GM23338 (cell line): ENCODE measurements at regions not wholly inside any gene's neighbourhood (a gene's known extent, or its start where the extent isn't known, plus 50 kb on each side); places are given as distances from the start of the nearest gene placed in this dataset.

Experiments
- ATAC-seq: fragments of 200-7000 bp; cut with Tn5 transposase; 3 replicates; pipeline ENCODE4 v1.9.1; 2020
- DNase-seq: peaks from one replicate; pipeline ENCODE4 v3.0.0-alpha.2; 2015; ENCODE audit warnings: low spot score
- H2AFZ ChIP-seq: fragments of 200-600 bp; sonication (generic); 2 replicates; pipeline ENCODE4 v1.8.0; 2016; ENCODE audit warnings: antibody characterized with exemption, mild to moderate bottlenecking, moderate library complexity
- H3F3A ChIP-seq: fragments of 200-600 bp; sonication (generic); replicated peaks from 2 replicates; pipeline ENCODE4 v1.8.0; 2017; ENCODE audit warnings: antibody characterized with exemption, mixed run types, low read depth
- H3K27ac ChIP-seq: fragments of 200-600 bp; sonication (generic); 2 replicates; pipeline ENCODE4 v1.6.1; 2016; ENCODE audit warnings: low read depth
- H3K27me3 ChIP-seq: fragments of 200-600 bp; sonication (generic); 2 replicates; pipeline ENCODE4 v1.8.0; 2016; ENCODE audit warnings: mild to moderate bottlenecking, mixed run types, moderate library complexity; ENCODE audit not compliant: insufficient read depth
- H3K36me3 ChIP-seq: fragments of 200-600 bp; sonication (generic); 2 replicates; pipeline ENCODE4 v1.8.0; 2016; ENCODE audit warnings: mild to moderate bottlenecking; ENCODE audit not compliant: insufficient read depth
- H3K4me1 ChIP-seq: fragments of 200-600 bp; sonication (generic); 2 replicates; pipeline ENCODE4 v1.8.0; 2016; ENCODE audit warnings: mild to moderate bottlenecking, moderate library complexity; ENCODE audit not compliant: insufficient read depth
- H3K4me2 ChIP-seq: fragments of 200-600 bp; sonication (generic); 2 replicates; pipeline ENCODE4 v1.7.1; 2017; ENCODE audit warnings: mixed run types
- H3K4me3 ChIP-seq: fragments of 200-600 bp; sonication (generic); 2 replicates; pipeline ENCODE4 v1.6.1; 2016; ENCODE audit warnings: mixed run types
- H3K79me2 ChIP-seq: fragments of 200-600 bp; sonication (generic); replicated peaks from 2 replicates; pipeline ENCODE4 v1.8.0; 2017; ENCODE audit warnings: mild to moderate bottlenecking; ENCODE audit not compliant: insufficient read depth
- H3K9me2 ChIP-seq: fragments of 200-600 bp; sonication (generic); 2 replicates; pipeline ENCODE4 v1.8.0; 2017; ENCODE audit not compliant: insufficient read depth
- H4K20me1 ChIP-seq: fragments of 200-600 bp; sonication (generic); replicated peaks from 2 replicates; pipeline ENCODE4 v1.8.0; 2017; ENCODE audit warnings: mild to moderate bottlenecking; ENCODE audit not compliant: insufficient read depth
- H3K27ac Mint-ChIP-seq: 2 replicates; pipeline ENCODE4 v1.8.0; 2020; ENCODE audit warnings: inconsistent platforms, mild to moderate bottlenecking, moderate library complexity, mixed read lengths
- H3K27me3 Mint-ChIP-seq: 3 replicates; pipeline ENCODE4 v1.8.0; 2022; ENCODE audit warnings: low read depth, mild to moderate bottlenecking, moderate library complexity, mixed read lengths, inconsistent platforms; ENCODE audit not compliant: insufficient read depth, poor library complexity
- H3K36me3 Mint-ChIP-seq: 3 replicates; pipeline ENCODE4 v1.8.0; 2021; ENCODE audit warnings: low read depth, mild to moderate bottlenecking, inconsistent platforms, moderate library complexity, mixed read lengths
- H3K4me1 Mint-ChIP-seq: 3 replicates; pipeline ENCODE4 v1.8.0; 2020; ENCODE audit warnings: mild to moderate bottlenecking, inconsistent platforms, mixed read lengths
- H3K4me3 Mint-ChIP-seq: 3 replicates; pipeline ENCODE4 v1.8.0; 2021; ENCODE audit warnings: moderate library complexity, mild to moderate bottlenecking, inconsistent platforms, mixed read lengths
- H3K9me3 Mint-ChIP-seq: 3 replicates; pipeline ENCODE4 v1.8.0; 2020; ENCODE audit warnings: moderate library complexity, mild to moderate bottlenecking, inconsistent platforms, mixed read lengths
- CREB1 ChIP-seq: fragments of 250-450 bp; sonication (Bioruptor Pico); IDR thresholded peaks from 2 replicates; pipeline ENCODE4 v1.5.0; 2020; ENCODE audit warnings: low read depth, mild to moderate bottlenecking, moderate library complexity
- CTCF ChIP-seq, 2 experiments: fragments of 200-600 bp in 1 of 2; sonication (generic) in 1 of 2; conservative IDR thresholded peaks; 2 replicates each; pipeline versions ENCODE4 v1.5.1 to v1.6.1; 2016 to 2017; ENCODE audit warnings: antibody characterized with exemption in 2 of 2, low read depth in 2 of 2, mild to moderate bottlenecking in 2 of 2, moderate library complexity in 1 of 2
- ETS1 ChIP-seq: IDR thresholded peaks from 2 replicates; pipeline ENCODE4 v1.6.1; 2016; ENCODE audit warnings: antibody characterized with exemption
- EZH2 ChIP-seq: fragments of 200-600 bp; sonication (generic); IDR thresholded peaks from one replicate; pipeline ENCODE4 v1.8.0; 2017; ENCODE audit warnings: antibody characterized with exemption, mild to moderate bottlenecking, low read depth; ENCODE audit not compliant: unreplicated experiment
- EZH2phosphoT487 ChIP-seq: fragments of 200-600 bp; sonication (generic); IDR thresholded peaks from one replicate; pipeline ENCODE4 v1.8.1; 2018; ENCODE audit warnings: antibody characterized with exemption; ENCODE audit not compliant: unreplicated experiment
- JUNB ChIP-seq: IDR thresholded peaks from one replicate; pipeline ENCODE4 v1.6.1; 2016; ENCODE audit warnings: antibody characterized with exemption; ENCODE audit not compliant: unreplicated experiment
- NANOG ChIP-seq: IDR thresholded peaks from 2 replicates; pipeline ENCODE4 v1.6.1; 2016; ENCODE audit warnings: antibody characterized with exemption, borderline replicate concordance
- POLR2AphosphoS5 ChIP-seq: IDR thresholded peaks from 2 replicates; pipeline ENCODE4 v1.6.1; 2016; ENCODE audit warnings: antibody characterized with exemption, low read depth
- REST ChIP-seq: IDR thresholded peaks from one replicate; pipeline ENCODE4 v1.6.1; 2018; ENCODE audit warnings: antibody characterized with exemption; ENCODE audit not compliant: unreplicated experiment
- STAT1 ChIP-seq: IDR thresholded peaks from one replicate; pipeline ENCODE4 v1.6.1; 2016; ENCODE audit warnings: antibody characterized with exemption; ENCODE audit not compliant: unreplicated experiment
- ZNF114 ChIP-seq: fragments of 250-450 bp; sonication (Bioruptor Pico); IDR thresholded peaks from 2 replicates; pipeline ENCODE4 v1.5.0; 2020; ENCODE audit warnings: mild to moderate bottlenecking, moderate library complexity
- ZNF331 ChIP-seq: fragments of 250-450 bp; sonication (Bioruptor Pico); IDR thresholded peaks from 2 replicates; pipeline ENCODE4 v1.5.0; 2020; ENCODE audit warnings: low read depth, mild to moderate bottlenecking, moderate library complexity
- ZNF462 ChIP-seq: fragments of 250-450 bp; sonication (Bioruptor Pico); IDR thresholded peaks from 2 replicates; pipeline ENCODE4 v1.5.0; 2020; ENCODE audit warnings: mild to moderate bottlenecking, moderate library complexity

- no peak for DNase-seq
- TF ChIP-seq NANOG (no peak), CTCF (conservative IDR thresholded peaks at IDR 0.05; ENCODE audit: low read depth in 2 of 2) (no peak), ZNF331 (CRISPR knock-in tag) (no peak), STAT1 (no peak), ETS1 (no peak), EZH2phosphoT487 (no peak), ZNF114 (CRISPR knock-in tag) (no peak), ZNF462 (CRISPR knock-in tag) (no peak), EZH2 (no peak), REST (no peak), CREB1 (CRISPR knock-in tag) (no peak), POLR2AphosphoS5 (no peak), JUNB (no peak)
- H3K27ac Mint-ChIP-seq = no peak overlapping the region
Measured at GRCh38 chr3:4138150-4138785, 164.9 kb upstream of the SETMAR start.

More at GRCh38 chr3:4138150-4138785, 164.9 kb upstream of the SETMAR start:
- Mint-ChIP-seq H3K36me3 (peaks cover 5% of the 10 kb centered on the region; the same call in 1 of the 3 replicates), H3K4me1 (no peaks in the 10 kb centered on the region), H3K4me3 (no peak overlapping the region), H3K9me3 (peaks cover 69% of the 10 kb centered on the region), H3K27me3 (no peaks in the 10 kb centered on the region)
- no peaks in the 10 kb centered on the region for H3K79me2 ChIP-seq
- H3K4me3 ChIP-seq = no peak overlapping the region
- H3K27me3 ChIP-seq = no peaks in the 10 kb centered on the region
- no peaks in the 10 kb centered on the region for H4K20me1 ChIP-seq
- no peaks in the 10 kb centered on the region for H3K36me3 ChIP-seq
- no peaks in the 10 kb centered on the region for H3K4me1 ChIP-seq
- H3K4me2 ChIP-seq = no peak overlapping the region
- H3K27ac ChIP-seq = no peak overlapping the region
- H3K9me2 ChIP-seq = no peaks in the 10 kb centered on the region
- no peaks in the 10 kb centered on the region for H3F3A ChIP-seq
- ATAC-seq = no peak
- H2AFZ ChIP-seq = no peak overlapping the region
